Psoas muscle (tissue), 7 donors: ENCODE measurements at regions not wholly inside any gene's neighbourhood (a gene's known extent, or its start where the extent isn't known, plus 50 kb on each side); places are given as distances from the start of the nearest gene placed in this dataset.

Experiments
- ATAC-seq, 4 donors: fragments of 200-7000 bp; cut with Tn5 transposase; one replicate each; pipeline ENCODE4 v1.9.1; 2020; ENCODE audit warnings: moderate library complexity in 3 of 4, mild to moderate bottlenecking in 2 of 4
- DNase-seq, 2 donors: peaks; one replicate each; pipeline ENCODE4 v3.0.0-alpha.2; 2020
- H3K27ac ChIP-seq: fragments of 200-600 bp; one replicate; pipeline ENCODE4 v1.8.0; 2022
- H3K27me3 ChIP-seq, 3 donors: fragments of 200-600 bp in 1 of 3; one replicate each; pipeline versions ENCODE4 v1.6.1 to v1.8.0; 2013 to 2022; ENCODE audit warnings: low read length in 2 of 3, mild to moderate bottlenecking in 2 of 3, moderate library complexity in 1 of 3; ENCODE audit not compliant: insufficient read depth in 3 of 3
- H3K36me3 ChIP-seq, 2 donors: fragments of 200-600 bp in 1 of 2; one replicate each; pipeline versions ENCODE4 v1.6.1 to v1.8.0; 2013 to 2022; ENCODE audit warnings: low read depth in 1 of 2, mild to moderate bottlenecking in 1 of 2, moderate library complexity in 1 of 2; ENCODE audit not compliant: insufficient read depth in 1 of 2
- H3K4me1 ChIP-seq: fragments of 200-600 bp; one replicate; pipeline ENCODE4 v1.8.0; 2022
- H3K4me3 ChIP-seq: fragments of 200-600 bp; one replicate; pipeline ENCODE4 v1.8.0; 2022; ENCODE audit warnings: mild to moderate bottlenecking
- H3K9me3 ChIP-seq: fragments of 200-600 bp; one replicate; pipeline ENCODE4 v1.8.0; 2022
- CTCF ChIP-seq: fragments of 200-600 bp; IDR thresholded peaks from one replicate; pipeline ENCODE4 v1.8.0; 2022; ENCODE audit warnings: antibody characterized with exemption
- WGBS, 3 donors: extraction: QIAGEN DNeasy Blood & Tissue Kit; methylation state at CpG; one replicate each; pipeline versions ENCODE4 v1.1.6 to v1.1.7; 2013; 5-methylcytosine and 5-hydroxymethylcytosine counted together
- intact Hi-C, 2 donors: fragments of 100-400 bp; cut with DNase I; formaldehyde crosslinking; loops; one replicate each; pipeline versions ENCODE4 v1.11.0 to v1.14.2; 2022
- donor health status: healthy with polysubstance abuse.
- donor health status: DM: no; HTN: no; CAD: no; lungs with moderate emphysema.
- donor health status: Bipolar disorder and iron deficiency.
- donor health status: healthy.
- donor health status: DM: yes; HTN: yes; CAD: no.
- donor health status: DM: no; HTN: no; CAD: no.
- donor health status: DM: yes; HTN: yes; CAD: no.

- H3K4me3 ChIP-seq, result no peak overlapping the region
- DNase-seq (no peak), ATAC-seq (no peak)
- WGBS, 3 donors, result 45 to 58% (median 49%) methylated on average over 1 of the region's 1 CpG
- no peak overlapping the region for H3K27ac ChIP-seq
- no peaks in the 10 kb centered on the region for H3K27me3 ChIP-seq
- H3K4me1 ChIP-seq, result no peaks in the 10 kb centered on the region
- intact Hi-C loops, result loop anchor here in 1 of 2 donors (10.0 kb wide), 1 partner anchor 857 kb away; no protein-coding TSS in a partner anchor
- no peak for TF ChIP-seq CTCF
- H3K36me3 ChIP-seq, result no peaks in the 10 kb centered on the region
- no peaks in the 10 kb centered on the region for H3K9me3 ChIP-seq
Observed at GRCh38 chr14:85958069-85958468, 428.1 kb downstream of the FLRT2 start.

GRCh38 chr14:85953265-85953664 is 423.3 kb downstream of the FLRT2 start:
- ATAC-seq (no peak), DNase-seq (no peak)
- no peak for TF ChIP-seq CTCF
- H3K9me3 ChIP-seq, result no peaks in the 10 kb centered on the region
- H3K4me1 ChIP-seq, result no peaks in the 10 kb centered on the region
- no peaks in the 10 kb centered on the region for H3K27me3 ChIP-seq
- no peaks in the 10 kb centered on the region for H3K36me3 ChIP-seq
- H3K4me3 ChIP-seq, result no peak overlapping the region
- intact Hi-C loops, result loop anchor here in 1 of 2 donors (10.0 kb wide), 1 partner anchor 862 kb away; no protein-coding TSS in a partner anchor
- 72 to 84% (median 76%) methylated on average over 3 of the region's 3 CpGs for WGBS, 3 donors
- H3K27ac ChIP-seq, result no peak overlapping the region

DNA sequence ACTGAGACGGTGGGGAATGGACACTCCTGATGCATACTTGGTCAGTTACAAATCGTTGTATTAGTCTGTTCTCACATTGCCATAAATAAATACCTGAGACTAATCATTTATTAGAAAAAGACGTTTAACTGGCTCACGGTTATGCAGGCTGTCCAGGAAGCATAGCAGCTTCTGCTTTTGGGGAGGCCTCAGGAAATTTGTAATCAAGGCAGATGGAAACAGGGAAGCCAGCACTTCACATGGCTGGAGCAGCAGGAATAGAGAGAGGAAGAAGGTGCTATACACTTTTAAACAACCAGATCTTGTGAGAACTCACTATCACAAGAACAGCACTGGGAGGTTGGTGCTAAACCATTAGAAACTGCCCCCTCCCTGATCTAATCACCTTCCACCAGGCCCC is 418.2 kb downstream of the FLRT2 start:
- Histone ChIP-seq H3K4me3 (no peak overlapping the region), H3K27me3 (no peaks in the 10 kb centered on the region), H3K27ac (no peak overlapping the region), H3K36me3 (no peaks in the 10 kb centered on the region), H3K4me1 (no peaks in the 10 kb centered on the region), H3K9me3 (no peaks in the 10 kb centered on the region)
- TF ChIP-seq CTCF, result no peak
- WGBS, 3 donors, result 55 to 59% (median 56%) methylated on average over 4 of the region's 4 CpGs
- no peak for ATAC-seq
- intact Hi-C loops, result no loop called here
- DNase-seq, result no peak

GRCh38 chr14:85947461-85948139 is 417.7 kb downstream of the FLRT2 start:
- DNase-seq (no peak), ATAC-seq (no peak)
- no peaks in the 10 kb centered on the region for H3K27me3 ChIP-seq
- no peaks in the 10 kb centered on the region for H3K9me3 ChIP-seq
- H3K36me3 ChIP-seq, result no peaks in the 10 kb centered on the region
- TF ChIP-seq CTCF, result no peak
- 57 to 78% (median 60%) methylated on average over 4 of the region's 4 CpGs for WGBS, 3 donors
- intact Hi-C loops, result no loop called here
- no peak overlapping the region for H3K4me3 ChIP-seq
- no peaks in the 10 kb centered on the region for H3K4me1 ChIP-seq
- H3K27ac ChIP-seq, result no peak overlapping the region

DNA sequence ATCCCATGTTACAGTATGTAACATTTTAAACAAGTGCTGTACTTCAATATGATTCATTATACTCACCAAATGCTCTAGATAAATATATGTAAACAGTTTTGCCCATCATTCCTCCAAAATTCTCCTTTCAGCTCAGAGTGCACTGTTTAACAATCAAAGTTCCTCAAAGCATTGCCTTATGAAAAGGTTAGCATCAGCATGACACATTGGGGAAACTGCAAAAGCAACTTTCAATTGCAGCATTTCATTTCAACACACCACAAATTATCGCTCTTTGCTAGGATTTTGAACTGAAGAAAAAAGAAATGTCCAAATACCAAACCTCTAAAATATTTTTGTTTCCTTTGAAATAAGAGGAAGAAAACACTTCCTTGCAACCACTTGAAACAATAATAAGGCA is 413.2 kb downstream of the FLRT2 start:
- ATAC-seq, result no peak
- 93 to 94% (median 93%) methylated on average over 1 of the region's 1 CpG for WGBS, 3 donors

More for the DNA sequence above, 413.2 kb downstream of the FLRT2 start:
- no peak for DNase-seq
- no peaks in the 10 kb centered on the region for H3K4me1 ChIP-seq
- no peak overlapping the region for H3K27ac ChIP-seq
- H3K9me3 ChIP-seq, result peaks cover 5% of the 10 kb centered on the region
- intact Hi-C loops, result no loop called here
- no peaks in the 10 kb centered on the region for H3K36me3 ChIP-seq
- no peaks in the 10 kb centered on the region for H3K27me3 ChIP-seq
- no peak overlapping the region for H3K4me3 ChIP-seq
- no peak for TF ChIP-seq CTCF
